Esophagus muscularis mucosa (tissue), 4 donors: ENCODE measurements at regions not wholly inside any gene's neighbourhood (a gene's known extent, or its start where the extent isn't known, plus 50 kb on each side); places are given as distances from the start of the nearest gene placed in this dataset.

Source experiments
- EP300 ChIP-seq: sonication (generic); formaldehyde crosslinking; IDR thresholded peaks from one replicate; pipeline ENCODE4 v1.6.1; 2017; ENCODE audit warnings: antibody characterized with exemption
- POLR2A ChIP-seq: fragments of 450-650 bp; IDR thresholded peaks from one replicate; pipeline ENCODE4 v1.6.1; 2017; ENCODE audit warnings: antibody characterized with exemption, moderate library complexity, mild to moderate bottlenecking, low read depth
- POLR2AphosphoS5 ChIP-seq, 2 donors: sonication (generic); formaldehyde crosslinking; IDR thresholded peaks; one replicate each; pipeline ENCODE4 v1.6.1; 2017; ENCODE audit warnings: antibody characterized with exemption in 2 of 2
- TF ChIP-seq, protein P1 (sequence below), 3 experiments: fragments of 200-600 bp in 2 of 3; fragments of 450-650 bp in 1 of 3; sonication (generic) in 2 of 3; IDR thresholded peaks; one replicate each; pipeline ENCODE4 v1.5.1; 2017 to 2019; ENCODE audit warnings: antibody characterized with exemption in 3 of 3, mild to moderate bottlenecking in 2 of 3, moderate library complexity in 1 of 3

- TF ChIP-seq, protein P1, sequence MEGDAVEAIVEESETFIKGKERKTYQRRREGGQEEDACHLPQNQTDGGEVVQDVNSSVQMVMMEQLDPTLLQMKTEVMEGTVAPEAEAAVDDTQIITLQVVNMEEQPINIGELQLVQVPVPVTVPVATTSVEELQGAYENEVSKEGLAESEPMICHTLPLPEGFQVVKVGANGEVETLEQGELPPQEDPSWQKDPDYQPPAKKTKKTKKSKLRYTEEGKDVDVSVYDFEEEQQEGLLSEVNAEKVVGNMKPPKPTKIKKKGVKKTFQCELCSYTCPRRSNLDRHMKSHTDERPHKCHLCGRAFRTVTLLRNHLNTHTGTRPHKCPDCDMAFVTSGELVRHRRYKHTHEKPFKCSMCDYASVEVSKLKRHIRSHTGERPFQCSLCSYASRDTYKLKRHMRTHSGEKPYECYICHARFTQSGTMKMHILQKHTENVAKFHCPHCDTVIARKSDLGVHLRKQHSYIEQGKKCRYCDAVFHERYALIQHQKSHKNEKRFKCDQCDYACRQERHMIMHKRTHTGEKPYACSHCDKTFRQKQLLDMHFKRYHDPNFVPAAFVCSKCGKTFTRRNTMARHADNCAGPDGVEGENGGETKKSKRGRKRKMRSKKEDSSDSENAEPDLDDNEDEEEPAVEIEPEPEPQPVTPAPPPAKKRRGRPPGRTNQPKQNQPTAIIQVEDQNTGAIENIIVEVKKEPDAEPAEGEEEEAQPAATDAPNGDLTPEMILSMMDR (IDR thresholded peaks at IDR 0.05) = no peak
- TF ChIP-seq POLR2A (no peak), EP300 (no peak), POLR2AphosphoS5 (IDR thresholded peaks at IDR 0.05) (no peak)
Observed at GRCh38 chr9:1776668-1777067, 238.5 kb upstream of the SMARCA2 start.
